ENCODE measurements at regions not wholly inside any gene's neighbourhood (a gene's known extent, or its start where the extent isn't known, plus 50 kb on each side); places are given as distances from the start of the nearest gene placed in this dataset.
"Not testable (repeated sequence)": the region's sequence is repeated elsewhere in the genome, so short reads cannot be mapped to it uniquely, and the experiment has no call there.

- no peak for DNase-seq
Observed at GRCh38 chr6:126914801-126915200, 203.7 kb upstream of the RSPO3 start.

GRCh38 chr6:126919947-126920346, 198.5 kb upstream of the RSPO3 start:
- no peak for DNase-seq

GRCh38 chr6:126923807-126924206, 194.7 kb upstream of the RSPO3 start:
- no peak for DNase-seq

- no peak for DNase-seq
Observed at GRCh38 chr6:126926926-126927325, 191.5 kb upstream of the RSPO3 start.

DNA sequence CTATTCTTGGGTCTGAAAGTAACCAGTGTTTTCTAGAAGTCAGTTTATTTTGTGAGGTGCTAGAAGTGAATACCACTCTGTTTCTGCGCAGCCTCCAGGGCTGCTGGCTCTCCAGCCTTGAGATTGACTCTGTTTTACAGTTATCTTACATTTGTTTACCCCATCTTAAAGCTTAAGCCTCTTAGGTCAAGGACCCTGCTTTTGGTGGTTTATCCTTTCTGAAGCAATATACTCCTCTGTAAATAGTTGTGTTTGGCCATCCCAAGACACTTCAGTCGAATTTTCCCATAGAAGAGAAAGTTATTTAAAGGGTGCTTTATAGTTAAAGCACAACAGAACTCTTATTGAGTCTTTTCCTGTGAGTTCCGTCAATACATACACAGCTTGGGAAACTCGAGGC, 190.6 kb upstream of the RSPO3 start:
- no peak for DNase-seq

GRCh38 chr6:126937426-126937825, 181.0 kb upstream of the RSPO3 start:
- no peak for DNase-seq

DNA sequence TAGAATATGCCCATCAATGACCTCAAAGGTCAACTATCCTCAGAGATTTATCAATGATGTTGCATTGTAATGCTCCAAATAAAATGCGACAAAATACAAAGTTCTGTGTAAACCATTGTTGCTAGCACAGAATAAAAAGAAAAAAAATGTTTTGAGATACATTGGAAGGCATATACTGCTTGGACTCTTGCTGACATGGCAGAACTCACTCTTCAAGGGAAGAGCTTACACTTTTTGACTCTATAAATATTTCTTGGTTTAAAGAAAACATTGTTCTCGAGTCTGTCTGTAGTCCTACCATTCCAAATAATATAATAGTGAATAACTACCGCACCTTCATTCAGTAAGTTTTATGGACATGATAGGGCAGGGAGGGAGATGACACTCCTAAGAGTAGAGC, 178.7 kb upstream of the RSPO3 start:
- DNase-seq, result no peak

- DNase-seq, result no peak
Observed at GRCh38 chr6:126941751-126942150, 176.7 kb upstream of the RSPO3 start.

DNA sequence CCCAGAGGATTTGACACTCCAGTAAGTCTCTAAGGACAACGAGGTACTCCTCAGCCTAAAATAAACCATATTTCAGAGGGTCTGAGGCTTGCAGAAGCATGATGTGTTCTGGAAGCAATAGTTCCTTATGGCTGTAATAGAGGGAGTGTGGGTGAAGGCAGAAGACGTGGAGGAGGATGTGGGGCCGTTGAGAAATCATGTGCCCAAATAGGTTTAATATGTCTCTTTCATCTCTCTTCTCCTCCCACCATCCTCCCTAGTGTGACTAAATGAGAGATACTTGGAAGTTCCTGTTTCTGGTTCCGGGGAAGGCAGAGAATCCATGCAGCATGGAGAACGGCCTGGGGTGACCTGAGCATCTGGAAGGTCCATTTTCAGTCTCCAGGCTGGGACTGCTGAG, 174.0 kb upstream of the RSPO3 start:
- no peak for DNase-seq

DNA sequence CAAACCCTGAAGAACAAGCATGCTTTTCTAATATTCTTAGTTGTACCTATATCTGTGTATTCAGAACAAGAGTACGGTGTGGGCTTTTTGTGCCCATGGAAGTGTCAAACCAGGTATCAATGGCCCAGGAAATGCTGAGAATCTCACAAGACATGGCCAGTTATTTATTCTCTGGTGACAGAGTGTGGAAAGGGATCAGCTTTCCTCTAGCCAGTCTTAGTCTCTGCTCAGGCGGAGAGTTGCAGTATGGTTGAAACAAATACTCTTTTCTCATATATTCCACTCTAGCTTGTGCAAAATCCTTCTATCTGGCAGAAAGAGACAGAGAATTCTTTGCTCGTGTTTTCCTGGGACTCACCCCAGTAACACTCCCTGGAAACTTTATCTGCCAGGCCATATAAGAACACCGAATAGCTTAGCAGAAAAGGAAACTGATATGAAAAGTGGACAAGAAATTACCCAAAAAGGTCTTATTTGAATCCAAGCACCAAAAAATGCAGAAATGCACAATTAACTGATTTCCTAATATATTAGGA, 173.3 kb upstream of the RSPO3 start:
- no peak for DNase-seq

GRCh38 chr6:126945812-126946360, 172.6 kb upstream of the RSPO3 start:
- no peak for DNase-seq

DNA sequence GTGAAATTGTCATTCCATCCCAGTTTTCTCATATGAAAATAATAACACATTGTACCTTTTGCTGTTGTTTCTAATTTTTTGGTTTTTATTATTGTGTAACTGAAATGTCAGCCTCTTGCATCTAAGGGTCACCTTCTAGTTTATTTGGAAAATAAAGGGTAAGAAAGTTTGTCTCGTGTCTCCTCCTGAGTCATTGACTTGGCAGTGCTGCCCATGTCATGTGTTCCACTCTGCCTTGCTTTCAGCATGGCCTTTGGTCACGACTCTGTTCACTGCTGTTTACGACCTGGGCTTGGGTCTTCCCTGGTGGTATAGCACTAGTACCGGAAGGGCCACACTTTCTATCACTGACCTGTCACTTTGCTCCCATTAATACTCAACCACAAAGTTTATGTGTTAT, 171.4 kb upstream of the RSPO3 start:
- DNase-seq, result no peak

- no peak for DNase-seq
Observed at GRCh38 chr6:126949786-126950185, 168.7 kb upstream of the RSPO3 start.

DNA sequence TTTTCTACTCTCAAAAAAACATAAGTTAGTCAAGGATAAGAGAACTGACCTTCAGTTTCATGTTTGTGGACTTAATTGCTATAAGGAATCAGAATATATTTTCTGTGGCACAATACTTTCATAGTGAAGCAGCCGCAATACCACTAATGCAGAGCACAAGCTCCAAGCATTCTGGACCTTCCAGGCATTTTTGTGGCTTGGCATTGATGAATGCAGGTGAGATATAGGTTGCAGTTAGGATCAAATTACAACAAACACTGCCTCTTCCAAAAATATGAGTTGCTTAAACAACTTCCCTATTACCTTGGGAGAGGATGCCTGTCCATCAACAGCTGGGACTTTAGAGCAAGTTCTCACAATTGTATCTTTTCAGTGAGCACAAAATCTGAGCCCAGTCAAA, 162.8 kb upstream of the RSPO3 start:
- DNase-seq, result no peak

DNA sequence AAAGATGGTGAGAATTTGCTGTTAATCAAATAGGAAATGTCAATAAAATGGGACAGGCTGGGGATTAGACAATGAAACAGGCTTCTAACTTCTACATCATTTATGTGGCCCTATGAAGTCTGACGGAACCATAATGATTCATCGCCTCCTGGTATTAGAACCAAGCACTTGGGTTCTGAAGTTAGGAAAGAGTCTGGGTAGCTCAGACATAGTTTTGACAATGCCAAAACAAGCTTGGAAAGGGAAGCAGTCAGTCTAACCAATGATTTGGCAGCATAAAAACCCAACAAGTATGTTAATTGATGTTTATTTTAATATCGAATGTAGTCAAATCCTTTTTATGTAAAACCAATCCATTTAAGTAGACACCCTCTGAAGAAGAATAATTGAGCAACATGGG, 160.8 kb upstream of the RSPO3 start:
- DNase-seq, result no peak

- DNase-seq, result no peak
Observed at GRCh38 chr6:126959765-126960164, 158.7 kb upstream of the RSPO3 start.

GRCh38 chr6:126963077-126963809, 155.2 kb upstream of the RSPO3 start:
- DNase-seq, result no peak

DNA sequence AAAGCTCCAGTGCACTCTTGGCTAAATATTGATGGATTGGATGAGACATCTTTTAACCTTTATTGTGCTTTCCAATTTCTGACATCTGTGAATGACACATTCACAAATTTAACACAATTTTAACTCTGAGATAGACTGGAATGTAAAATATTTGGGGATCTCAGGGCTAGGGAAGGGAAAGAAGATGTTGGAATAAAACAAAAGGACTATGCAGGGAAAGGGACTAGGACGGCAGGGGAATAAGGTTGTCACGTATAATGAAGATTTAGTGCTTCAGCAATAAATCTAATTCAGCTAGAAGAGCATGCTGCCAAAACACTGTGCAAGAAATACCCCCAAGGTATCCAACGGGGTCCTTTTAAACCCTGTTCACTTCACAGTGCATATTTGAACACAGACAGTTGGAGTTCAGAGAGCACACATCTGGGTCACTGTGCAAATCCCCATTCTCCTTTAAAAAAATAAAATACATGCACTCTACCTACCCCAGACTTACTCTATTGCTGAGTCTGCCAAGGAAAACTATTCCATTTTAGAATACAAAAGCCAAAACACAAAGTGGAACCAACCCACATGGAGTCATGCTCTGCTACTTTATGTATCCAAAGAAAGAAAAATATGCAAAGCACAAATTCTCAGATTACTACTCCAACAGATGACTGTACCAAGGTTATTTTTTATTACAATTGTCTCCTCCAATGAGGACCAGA, 151.0 kb upstream of the RSPO3 start:
- no peak for DNase-seq

- DNase-seq, result no peak
Observed at GRCh38 chr6:126976253-126976797, 142.1 kb upstream of the RSPO3 start.

DNA sequence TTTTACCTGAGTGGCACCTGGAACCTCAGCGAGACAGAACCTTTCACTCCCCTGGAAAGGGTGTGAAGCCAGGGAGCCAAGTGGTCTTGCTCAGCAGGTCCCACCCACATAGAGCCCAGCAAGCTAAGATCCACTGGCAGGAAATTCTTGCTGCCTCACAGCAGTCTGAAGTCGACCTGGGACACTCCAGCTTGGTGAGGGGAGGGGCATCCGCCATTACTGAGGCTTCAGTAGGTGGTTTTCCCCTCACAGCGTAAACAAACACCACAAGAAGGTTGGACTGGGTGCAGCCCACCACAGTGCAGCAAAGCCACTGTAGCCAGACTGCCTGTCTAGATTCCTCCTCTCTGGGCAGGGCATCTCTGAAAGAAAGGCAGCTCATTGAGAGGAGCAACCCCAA, 134.7 kb upstream of the RSPO3 start:
- DNase-seq, result no peak

GRCh38 chr6:126988125-126988524, 130.3 kb upstream of the RSPO3 start:
- not testable (repeated sequence) for DNase-seq

DNA sequence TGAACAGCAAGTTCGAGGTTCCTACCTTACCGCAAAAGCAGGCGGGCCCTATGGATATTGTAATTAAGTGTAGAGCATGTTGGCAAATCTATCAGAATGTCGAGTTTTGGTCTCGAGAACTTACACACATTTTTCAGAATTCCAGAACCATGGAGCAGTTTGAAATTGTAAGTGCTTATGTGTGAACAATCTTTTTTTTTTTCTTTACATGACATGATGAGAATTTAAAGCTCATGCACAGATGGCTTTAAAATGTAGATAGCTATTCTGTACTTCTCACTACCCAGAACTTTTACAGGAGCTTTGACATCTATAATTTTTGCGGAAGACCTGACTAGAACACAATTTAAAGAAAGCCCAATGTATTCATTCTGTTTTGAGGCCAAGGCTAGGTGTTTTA, 117.8 kb upstream of the RSPO3 start:
- no peak for DNase-seq

GRCh38 chr6:127013865-127014264, 104.6 kb upstream of the RSPO3 start:
- DNase-seq, result no peak

DNA sequence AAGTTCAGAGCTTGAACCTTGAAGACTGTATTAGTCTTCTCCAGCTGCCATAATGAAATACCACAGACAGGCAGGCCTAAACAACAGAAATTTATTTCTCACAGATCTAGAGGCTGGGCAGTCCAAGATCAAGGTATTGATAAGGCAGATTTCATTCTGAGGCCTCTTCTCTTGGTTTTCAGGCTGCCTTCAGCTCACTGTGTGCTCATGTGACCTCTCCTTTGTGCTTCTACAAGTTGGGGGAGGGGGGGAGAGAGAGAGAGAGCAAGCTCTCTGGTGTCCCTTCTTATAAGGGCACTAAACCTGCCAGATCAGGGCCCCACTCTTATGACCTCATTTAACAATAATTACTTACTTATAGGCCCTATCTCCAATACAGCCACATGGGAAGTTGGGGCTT, 102.6 kb upstream of the RSPO3 start:
- no peak for DNase-seq

Measured in NCI-H2029 treated with DMSO at 0.1 percent for 48 hours (cell line).